HG03066 (cell line): ENCODE measurements at regions not wholly inside any gene's neighbourhood (a gene's known extent, or its start where the extent isn't known, plus 50 kb on each side); places are given as distances from the start of the nearest gene placed in this dataset.

Experiments used
- ATAC-seq: cut with Tn5 transposase; IDR thresholded peaks from one replicate; pipeline ENCODE4 v1.9.1; 2021; ENCODE audit warnings: low read depth; ENCODE audit not compliant: unreplicated experiment

DNA sequence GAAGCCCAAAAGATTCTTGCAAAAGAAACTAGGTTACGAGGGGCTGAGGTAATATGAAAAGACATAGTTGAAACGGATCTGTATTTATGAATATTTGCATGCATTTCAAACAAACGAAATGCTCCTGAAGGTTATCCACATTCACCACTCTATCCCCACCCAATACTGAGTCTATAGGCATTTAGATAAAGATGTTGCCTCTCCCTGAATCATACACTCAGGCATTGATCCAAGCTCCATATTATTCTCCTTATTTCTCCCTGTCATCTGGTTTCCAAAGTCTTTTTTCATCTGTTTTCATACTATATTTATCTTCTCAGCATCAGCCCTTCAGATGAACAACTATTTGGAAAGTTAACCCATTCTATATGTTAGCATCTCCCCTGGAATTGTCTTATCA is 492.5 kb upstream of the TGFBR2 start:
- no peak for ATAC-seq

DNA sequence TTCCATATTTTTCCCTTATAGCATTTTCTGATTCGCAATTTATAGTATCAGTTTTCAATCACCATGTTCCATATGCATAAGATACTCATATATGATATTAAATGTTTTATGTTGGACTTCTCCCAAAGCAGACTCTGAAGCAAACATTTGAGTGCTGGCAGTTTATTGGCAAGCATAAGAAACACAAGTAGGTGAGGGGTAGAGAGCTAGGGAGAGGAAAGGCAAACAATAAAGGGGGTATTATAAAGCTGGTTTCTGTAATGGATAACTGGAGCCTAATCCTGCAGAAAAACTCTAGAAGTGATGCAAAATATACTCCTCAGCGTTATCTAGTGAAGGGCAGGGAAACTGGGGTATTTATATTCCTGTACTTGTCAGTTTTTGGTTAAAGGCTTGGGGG is 491.5 kb upstream of the TGFBR2 start:
- no peak for ATAC-seq

DNA sequence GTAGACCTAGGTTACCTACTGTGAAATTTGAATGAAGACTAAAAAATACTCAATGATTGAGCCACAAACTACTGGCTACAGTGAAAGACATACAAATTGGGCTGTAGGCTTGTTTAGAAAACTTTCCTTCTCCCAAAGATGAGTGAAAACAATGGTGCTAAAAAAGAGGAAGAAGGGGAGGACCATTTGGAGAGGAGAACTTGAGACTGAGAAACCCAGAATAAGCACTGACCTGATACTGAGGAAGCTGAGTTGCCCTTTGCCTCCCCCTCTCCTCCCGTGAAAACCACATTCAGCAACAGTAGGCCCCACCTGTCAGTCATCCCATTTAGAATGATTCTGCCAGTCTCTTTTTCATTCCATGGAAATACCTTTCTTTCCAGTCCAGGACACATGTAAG is 484.0 kb upstream of the TGFBR2 start:
- no peak for ATAC-seq

DNA sequence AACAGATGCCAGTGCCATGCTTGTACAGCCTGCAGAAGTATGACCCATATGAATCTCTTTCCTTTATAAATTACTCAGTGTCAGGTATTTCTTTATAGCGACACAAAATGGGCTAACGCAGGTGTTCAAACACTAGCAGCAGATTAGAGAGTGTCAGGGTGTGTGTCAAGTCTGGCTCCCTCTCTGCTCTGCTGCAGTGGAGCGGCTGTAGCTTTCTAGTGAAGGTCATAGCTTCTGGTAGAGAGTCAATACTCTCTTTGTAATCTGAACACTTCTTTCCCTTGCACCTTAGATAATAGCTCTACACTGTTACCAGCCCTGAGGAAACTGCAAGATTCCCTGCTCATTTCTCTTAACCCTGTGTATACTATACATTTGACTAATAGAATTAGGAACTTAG is 483.2 kb upstream of the TGFBR2 start:
- ATAC-seq = no peak

DNA sequence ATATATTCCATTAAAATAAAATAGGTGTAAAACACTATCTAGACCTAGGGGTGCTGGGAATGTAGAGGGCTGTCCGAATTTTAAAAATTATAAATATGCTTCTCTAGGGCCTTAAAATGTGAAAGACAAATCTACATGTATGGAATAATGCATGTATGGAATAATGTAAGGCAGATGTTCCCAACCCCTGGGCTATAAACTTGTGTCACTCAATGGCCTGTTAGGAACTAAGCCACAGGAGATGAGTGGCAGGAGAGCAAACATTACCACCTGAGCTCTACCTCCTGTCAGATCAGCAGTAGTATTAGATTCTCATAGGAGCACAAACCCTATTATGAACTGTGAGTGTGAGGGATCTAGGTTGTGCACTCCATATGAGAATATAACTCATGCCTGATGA is 482.6 kb upstream of the TGFBR2 start:
- no peak for ATAC-seq

DNA sequence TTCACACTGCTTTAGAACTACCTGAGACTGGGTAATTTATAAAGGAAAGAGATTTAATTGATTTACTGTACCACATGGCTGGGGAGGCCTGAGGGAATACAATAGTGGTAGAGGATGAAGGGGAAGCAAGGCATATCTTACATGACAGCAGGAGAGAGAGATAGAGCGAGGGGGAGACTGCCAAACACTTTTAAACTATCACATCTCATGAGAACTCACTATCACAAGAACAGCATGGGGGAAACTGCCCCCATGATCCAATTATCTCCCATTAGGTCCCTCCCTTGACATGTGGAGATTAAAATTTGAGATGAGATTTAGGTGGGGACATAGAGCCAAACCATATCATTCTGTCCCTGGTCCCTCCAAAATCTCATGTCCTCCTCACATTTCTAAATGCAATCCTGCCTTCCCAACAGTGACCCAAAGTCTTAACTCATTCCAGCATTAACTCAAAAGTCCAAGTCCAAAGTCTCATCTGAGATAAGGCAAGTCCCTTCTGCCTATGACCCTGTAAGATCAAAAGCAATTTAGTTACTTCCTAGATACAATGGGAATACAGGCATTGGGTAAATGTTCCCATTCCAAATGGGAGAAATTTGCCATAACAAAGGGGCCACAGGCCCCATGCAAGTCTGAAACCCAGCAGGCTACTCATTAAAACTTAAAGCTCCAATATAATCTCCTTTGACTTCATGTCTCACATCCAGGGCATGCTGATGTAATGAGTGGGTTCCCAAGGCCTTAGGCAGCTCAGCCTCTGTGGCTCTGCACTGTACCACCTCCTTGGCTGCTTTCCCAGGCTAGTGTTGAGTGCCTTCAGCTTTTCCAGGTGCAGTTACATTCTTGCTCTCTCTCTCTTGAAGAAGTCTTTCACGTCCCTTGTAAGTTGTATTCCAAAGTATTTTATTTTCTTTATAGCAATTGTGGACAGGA is 481.7 kb upstream of the TGFBR2 start:
- ATAC-seq = no peak

DNA sequence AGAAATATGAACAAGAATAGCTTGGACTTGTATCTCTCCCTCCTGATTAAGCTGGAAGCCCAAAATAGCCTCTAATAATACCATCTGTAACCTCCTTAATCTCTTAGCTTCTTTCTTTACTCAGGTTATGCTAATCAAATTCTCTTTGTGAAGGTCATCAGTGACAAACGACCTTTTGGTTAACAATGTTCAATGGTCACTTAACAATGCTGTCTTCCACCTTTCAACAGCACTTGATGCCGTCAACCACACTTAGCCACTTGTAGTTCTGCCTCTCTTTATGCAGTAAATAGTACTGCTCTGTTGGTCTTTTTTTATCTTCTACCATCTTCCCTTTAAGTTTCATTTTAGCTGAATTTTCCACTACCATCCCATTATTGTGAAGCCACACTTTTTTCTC is 476.6 kb upstream of the TGFBR2 start:
- ATAC-seq = no peak

DNA sequence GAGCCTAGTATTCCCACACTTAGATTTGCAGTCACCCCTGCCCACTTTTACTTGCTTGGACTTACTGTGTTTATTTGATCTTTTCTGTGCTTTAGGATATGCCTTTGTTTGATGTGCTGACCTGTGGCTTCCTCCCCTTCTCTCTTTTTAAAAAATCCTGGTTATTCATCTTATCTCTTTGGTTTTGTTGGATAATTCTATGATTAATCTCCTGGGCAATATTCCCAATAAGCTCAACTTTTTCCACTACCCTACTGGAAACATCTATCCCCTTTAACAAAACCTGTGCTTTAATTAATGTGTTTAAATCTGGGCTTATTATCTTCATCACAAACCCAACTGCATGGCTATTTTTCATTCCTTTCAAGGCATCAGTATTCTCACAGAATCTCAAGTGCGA is 476.0 kb upstream of the TGFBR2 start:
- ATAC-seq = no peak

DNA sequence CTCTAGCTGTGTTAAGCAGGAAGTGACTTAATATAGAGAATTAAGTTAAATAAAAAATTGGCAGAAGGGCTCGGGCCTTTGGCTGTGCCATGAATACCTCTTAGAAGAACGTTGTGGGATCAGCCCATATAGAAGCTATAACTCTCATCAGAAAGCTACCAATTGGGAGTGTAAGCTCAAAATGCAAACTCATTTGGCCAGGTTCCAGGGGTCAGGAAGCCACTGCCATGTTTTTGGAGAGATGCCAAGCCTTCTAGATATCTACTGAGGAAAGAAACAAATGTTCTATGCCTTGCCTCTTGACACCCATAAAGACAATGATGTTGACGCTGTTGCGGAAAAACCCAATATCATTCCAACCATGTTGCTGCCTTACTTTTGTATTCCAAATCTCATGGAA is 475.2 kb upstream of the TGFBR2 start:
- ATAC-seq = no peak

DNA sequence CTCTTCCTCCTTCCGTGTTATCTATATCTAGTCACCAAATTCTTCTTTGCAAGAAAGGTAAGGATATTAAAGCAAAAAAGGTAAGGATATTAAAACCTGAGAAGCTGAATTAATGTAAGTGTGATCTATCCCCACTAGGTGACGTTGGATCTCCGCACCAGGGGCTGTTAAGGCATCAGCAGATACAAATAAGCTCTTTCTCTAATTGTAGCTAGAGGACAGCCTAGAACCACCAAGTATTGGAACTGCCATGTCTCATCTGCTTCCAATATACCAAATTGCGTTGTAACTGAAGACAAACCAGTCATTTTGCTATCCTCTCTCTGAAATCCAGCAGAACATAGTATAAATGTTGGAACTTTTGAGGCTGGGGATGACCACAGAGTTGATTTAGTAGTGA is 471.2 kb upstream of the TGFBR2 start:
- no peak for ATAC-seq

DNA sequence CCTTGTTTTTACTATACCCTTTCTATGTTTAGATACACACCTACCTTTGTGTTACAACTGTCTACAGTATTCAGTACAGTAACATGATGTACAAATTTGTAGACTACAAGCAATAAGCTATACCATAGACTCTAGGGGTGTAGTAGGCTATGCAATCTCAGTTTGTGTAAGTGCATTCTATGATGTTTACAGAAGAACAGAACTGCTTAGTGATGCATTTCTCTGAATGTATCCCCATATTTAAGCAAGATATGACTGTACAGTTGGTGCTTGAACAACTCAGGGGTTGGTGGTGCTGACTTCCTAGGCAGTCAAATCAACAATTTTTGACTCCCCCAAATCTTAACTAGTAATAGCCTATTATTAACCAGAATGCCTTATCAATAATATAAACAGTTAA is 467.1 kb upstream of the TGFBR2 start:
- no peak for ATAC-seq

DNA sequence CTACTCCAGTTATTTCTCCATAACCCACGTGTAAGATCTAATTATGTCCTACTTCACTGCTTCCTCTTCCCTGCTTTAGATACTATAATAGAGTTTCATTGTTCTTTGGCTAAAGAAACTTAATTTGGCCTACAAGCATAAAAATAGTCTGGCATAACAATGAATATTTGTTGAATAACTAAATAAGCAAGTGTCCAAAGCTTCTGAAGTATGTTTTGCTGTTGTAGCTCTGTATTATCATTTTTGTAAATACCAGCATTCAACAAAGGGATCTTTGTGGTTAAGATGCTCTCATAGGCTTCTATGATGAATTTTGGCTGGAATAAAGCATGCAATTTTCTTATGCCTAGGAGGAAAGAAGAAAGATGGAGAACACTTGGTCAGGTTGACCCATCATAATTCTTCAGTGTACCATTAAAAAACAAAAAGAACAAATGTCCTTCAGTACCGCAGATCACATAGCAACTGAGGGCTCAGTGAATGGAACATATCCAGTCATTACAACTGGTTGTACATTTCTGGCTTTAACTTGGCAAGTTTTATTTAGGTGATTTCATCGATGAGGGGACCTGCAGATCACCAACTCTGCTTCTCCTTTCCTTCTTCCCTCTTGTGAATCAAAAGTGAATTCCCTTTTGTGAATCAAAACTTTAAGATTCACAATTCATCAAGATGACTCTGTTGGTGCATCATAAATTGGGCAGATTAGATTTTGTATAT is 465.9 kb upstream of the TGFBR2 start:
- no peak for ATAC-seq

DNA sequence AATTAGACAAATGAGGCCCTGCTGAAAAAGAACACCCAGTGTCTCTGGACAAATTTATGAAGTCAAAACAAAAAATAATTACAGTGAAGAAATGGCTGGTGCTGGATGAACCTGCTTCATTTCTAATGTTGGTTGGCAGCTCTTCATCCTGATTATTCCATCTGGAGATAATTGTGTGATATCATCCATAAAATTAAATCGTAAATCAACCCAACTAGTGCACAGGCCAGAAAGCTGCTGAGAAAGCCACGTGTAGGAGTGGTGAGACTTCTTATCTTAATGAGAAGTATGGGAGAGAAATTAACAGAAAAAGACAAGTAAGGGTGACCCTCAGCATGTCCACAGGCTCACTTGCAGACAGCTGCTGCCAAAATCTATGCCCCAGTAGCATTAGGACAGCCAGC is 465.2 kb upstream of the TGFBR2 start:
- ATAC-seq = no peak

DNA sequence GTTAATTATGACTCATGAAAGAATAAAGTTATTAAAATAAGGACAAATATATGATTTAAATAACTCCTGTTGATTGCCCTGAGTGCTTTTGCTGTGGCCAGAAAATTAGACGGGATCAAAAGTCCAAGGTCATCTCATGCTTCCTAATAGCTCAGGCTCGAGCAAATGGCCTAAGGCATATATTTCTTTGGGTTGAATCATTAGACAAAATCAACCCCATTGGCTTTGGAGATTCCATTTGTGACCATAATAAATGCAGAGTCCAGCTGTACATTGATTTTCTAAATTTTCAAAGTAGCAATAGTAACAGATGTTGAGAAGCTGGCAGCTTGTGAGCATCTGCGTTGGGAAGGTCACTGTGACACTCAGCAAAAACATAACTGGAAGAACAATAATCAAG is 464.5 kb upstream of the TGFBR2 start:
- ATAC-seq = no peak

DNA sequence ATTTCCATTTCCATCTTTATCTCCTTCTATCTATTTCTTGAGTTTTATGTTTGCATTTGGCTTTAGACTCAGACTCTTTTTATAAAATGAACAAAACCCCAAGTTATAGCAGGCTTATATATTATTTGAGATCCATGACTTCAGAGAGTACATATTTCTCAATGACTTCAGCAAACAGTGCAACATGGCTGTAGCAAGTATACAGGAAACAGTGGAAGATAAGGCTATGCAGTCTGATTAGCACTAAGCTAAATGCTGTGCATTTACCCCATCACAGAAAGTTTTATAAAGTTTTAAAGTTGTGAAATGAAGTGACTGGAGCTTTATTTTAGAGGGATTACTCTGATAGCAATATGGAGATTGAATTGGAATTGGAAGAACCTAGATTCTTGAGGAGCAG is 463.5 kb upstream of the TGFBR2 start:
- no peak for ATAC-seq

DNA sequence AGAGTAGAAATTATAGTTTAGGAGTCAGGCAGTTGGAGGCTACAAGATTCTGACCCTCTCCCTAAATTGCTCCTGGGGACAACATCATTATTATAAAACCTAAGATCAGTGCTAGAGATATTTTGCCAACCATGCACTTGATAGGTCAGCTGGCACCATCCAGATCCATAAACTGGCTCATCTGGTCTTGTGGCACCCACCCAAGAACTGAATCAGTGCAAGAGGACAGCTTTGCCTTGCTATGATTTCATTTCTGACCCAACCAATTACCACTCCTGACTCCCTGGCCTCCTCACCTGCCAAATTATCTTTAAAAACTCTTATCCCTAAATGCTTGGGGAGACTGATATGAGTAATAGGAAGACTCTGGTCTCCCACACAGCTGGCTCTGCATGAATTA is 461.1 kb upstream of the TGFBR2 start:
- no peak for ATAC-seq

DNA sequence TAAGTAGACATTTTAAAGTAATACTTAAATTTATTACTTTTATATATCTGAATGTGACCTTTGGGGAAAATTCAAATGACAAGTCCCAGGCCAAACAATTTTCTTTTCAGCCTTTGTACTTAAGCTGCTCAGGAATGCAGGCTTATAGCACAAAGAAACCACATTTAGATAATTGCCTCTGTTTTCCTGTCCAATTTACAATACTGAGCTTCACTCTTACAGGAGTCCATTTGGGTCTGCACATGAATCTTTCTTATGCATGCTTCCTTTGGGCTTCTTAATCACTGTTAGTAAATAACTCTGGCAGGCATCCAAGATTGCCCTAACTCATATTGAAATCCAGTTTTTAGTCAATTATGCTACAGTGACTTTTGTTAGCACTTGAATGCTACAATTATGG is 459.4 kb upstream of the TGFBR2 start:
- no peak for ATAC-seq

DNA sequence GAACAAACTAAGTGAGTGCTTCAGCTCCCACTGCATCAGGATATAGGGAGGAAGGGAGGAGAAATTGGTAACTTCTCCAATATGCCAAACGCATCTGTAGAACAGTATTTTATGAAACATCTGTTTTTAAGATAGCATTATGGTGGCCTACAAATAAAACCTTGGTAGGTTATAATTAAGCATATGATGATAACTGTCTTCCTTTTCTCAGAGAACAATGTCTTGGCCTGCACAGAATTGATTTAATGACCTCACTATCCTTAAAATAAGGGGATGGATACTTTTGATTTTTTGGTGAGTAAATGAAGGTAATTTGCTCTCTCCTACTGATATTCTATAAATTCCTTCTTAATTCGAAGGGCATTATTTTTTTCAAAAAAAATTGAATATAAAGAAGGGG is 451.5 kb upstream of the TGFBR2 start:
- ATAC-seq = no peak

DNA sequence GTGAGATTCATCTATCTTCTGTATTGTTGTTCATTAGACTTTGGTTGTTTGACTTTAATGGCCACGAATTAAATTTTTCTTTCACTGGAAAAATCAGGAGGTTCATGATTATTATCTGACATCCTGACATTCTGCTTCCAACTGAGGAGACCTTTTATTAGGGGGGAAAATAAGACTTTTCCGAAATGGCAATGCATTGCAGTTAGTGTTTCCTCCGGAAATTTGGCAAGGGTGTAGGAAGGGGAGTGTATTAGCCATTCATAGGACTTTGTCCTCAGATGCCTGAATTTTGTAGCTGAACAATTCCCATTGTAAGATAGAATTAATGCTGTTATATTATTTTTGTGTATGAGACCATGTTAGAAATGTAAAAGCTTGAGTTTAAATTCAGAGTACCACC is 450.6 kb upstream of the TGFBR2 start:
- no peak for ATAC-seq

DNA sequence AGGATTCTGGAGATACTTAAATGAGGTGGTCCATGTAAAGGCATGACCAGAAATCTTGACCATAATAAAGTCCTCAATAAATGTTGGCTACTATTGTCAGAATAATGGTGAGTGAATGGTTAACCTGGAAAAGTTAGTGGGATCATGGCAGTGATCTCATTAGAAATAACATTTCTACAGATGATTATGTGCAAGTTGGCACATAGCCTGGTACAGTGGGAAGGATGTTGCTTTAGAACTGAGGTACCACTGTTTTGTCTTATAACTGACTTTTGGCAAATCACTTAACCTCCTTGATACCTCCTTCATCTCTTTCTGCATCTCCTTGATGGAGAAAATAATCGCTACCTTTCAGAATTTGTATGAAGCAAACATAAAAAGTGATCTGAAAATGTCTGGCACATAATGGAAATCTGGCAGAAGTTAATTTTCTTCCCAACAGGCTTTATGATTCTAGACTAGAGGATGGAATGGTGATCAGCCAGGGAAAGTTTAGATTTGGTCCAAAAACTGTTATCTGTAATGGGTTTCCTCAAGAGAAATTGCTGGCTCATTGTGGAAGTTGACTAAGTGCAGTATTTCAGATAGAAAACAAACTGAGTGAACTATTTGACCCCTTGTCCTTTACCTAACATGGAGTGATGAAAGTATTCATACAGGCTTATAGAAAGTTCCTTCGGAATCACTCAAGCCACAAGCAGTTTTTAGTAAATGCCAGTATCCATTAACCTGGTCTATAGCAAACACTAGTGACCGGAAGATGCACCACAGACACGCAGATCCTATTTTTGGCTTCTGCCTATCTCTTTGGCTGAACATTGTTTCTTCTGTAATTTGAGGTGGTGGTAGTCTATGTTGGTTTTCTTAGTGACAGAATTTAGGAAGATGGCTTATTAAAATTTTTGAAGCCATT is 449.6 kb upstream of the TGFBR2 start:
- ATAC-seq = no peak

DNA sequence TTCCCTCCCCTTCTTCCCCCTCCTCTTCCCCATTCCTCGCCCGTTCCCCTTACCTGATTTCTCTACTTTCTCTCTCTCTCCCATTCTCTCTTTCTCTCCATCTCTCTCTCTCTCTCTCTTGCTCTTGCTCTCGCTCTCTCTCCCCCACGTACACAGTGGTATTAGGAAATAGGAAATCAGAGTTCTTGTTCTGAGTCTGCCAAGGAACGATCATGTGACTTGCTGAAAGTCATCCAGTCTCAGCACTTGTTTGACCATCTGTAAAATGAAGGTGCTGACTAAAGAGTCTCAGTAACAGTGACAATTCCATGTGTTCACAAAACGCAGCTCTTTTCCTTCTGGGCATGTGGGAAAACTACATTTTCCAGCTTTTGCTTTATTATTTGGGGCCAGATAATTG is 445.0 kb upstream of the TGFBR2 start:
- ATAC-seq = no peak
